Activated T-helper 1 cell treated with anti-CD3 and anti-CD28 coated beads, Interleukin-12 subunit alpha, Interleukin-12 subunit beta, Interleukin-2, Interleukin-4 antibody, amounts not matched to agents 30 ng/mL and 10 ng/mL and 1 ng/mL, durations not matched to agents 14 hours and 24 hours and 36 hours (primary cell): ENCODE measurements at regions not wholly inside any gene's neighbourhood (a gene's known extent, or its start where the extent isn't known, plus 50 kb on each side); places are given as distances from the start of the nearest gene placed in this dataset.

ENCODE experiments used
- DNase-seq: peaks from one replicate; pipeline ENCODE4 v3.0.0; 2021; ENCODE audit warnings: low spot score
- H3K27ac Mint-ChIP-seq: one replicate; pipeline ENCODE4 v1.8.0; 2021; ENCODE audit warnings: mild to moderate bottlenecking, mixed read lengths
- H3K27me3 Mint-ChIP-seq: one replicate; pipeline ENCODE4 v1.8.0; 2022; ENCODE audit warnings: mild to moderate bottlenecking, moderate library complexity, mixed read lengths; ENCODE audit not compliant: insufficient read depth
- H3K36me3 Mint-ChIP-seq: one replicate; pipeline ENCODE4 v1.8.0; 2021; ENCODE audit warnings: low read depth, mixed read lengths
- H3K4me1 Mint-ChIP-seq: one replicate; pipeline ENCODE4 v1.8.0; 2021; ENCODE audit warnings: low read depth, mixed read lengths
- H3K4me3 Mint-ChIP-seq: one replicate; pipeline ENCODE4 v1.8.0; 2021; ENCODE audit warnings: mild to moderate bottlenecking, moderate library complexity, mixed read lengths
- H3K9me3 Mint-ChIP-seq: one replicate; pipeline ENCODE4 v1.8.0; 2021; ENCODE audit warnings: mixed read lengths
- intact Hi-C: fragments of 100-400 bp; cut with micrococcal nuclease; formaldehyde crosslinking; loops from one replicate; pipeline ENCODE4 v1.15.1; 2024

DNA sequence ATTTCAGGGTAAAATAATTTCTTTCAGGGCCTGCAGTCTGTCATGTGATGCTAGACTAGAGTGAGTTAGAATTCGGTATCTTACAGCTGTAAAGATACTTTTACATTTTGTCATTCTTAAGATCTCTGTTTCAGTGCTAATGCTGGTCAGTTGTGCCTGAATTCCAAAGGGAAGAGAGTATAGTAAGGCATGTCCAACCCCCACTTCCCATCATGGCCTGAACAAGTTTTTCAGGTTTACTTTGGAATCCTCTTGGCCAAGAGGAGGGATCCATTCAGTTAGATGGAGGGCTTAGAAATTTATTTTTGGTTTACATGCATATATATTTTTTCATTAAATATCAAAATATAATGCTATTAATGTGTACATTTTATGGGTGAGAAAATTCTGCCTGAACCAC is 596.6 kb downstream of the XIRP2 start:
- DNase-seq = no peak
- Mint-ChIP-seq H3K4me3 (no peak overlapping the region), H3K27ac (no peak overlapping the region), H3K27me3 (no peaks in the 10 kb centered on the region), H3K9me3 (no peaks in the 10 kb centered on the region), H3K36me3 (no peaks in the 10 kb centered on the region), H3K4me1 (no peaks in the 10 kb centered on the region)
- intact Hi-C loops = no loop called here

GRCh38 chr2:167480986-167481309 is 592.7 kb downstream of the XIRP2 start:
- no peak for DNase-seq
- H3K27ac Mint-ChIP-seq = no peak overlapping the region
- H3K4me1 Mint-ChIP-seq = no peaks in the 10 kb centered on the region

GRCh38 chr2:167480232-167480985 is 592.1 kb downstream of the XIRP2 start:
- no peak overlapping the region for H3K4me3 Mint-ChIP-seq
- no peaks in the 10 kb centered on the region for H3K9me3 Mint-ChIP-seq
- no peak overlapping the region for H3K27ac Mint-ChIP-seq
- H3K4me1 Mint-ChIP-seq = no peaks in the 10 kb centered on the region
- no peaks in the 10 kb centered on the region for H3K27me3 Mint-ChIP-seq
- intact Hi-C loops = no loop called here
- no peaks in the 10 kb centered on the region for H3K36me3 Mint-ChIP-seq
- DNase-seq = no peak

More at GRCh38 chr2:167480986-167481309, 592.7 kb downstream of the XIRP2 start:
- intact Hi-C loops = no loop called here
- no peaks in the 10 kb centered on the region for H3K27me3 Mint-ChIP-seq
- no peaks in the 10 kb centered on the region for H3K36me3 Mint-ChIP-seq
- H3K9me3 Mint-ChIP-seq = no peaks in the 10 kb centered on the region
- no peak overlapping the region for H3K4me3 Mint-ChIP-seq

GRCh38 chr2:167478196-167478595 is 589.9 kb downstream of the XIRP2 start:
- no peak for DNase-seq
- no peaks in the 10 kb centered on the region for H3K27me3 Mint-ChIP-seq
- H3K4me3 Mint-ChIP-seq = no peak overlapping the region
- H3K36me3 Mint-ChIP-seq = no peaks in the 10 kb centered on the region
- intact Hi-C loops = no loop called here
- H3K9me3 Mint-ChIP-seq = no peaks in the 10 kb centered on the region
- no peak overlapping the region for H3K27ac Mint-ChIP-seq
- no peaks in the 10 kb centered on the region for H3K4me1 Mint-ChIP-seq

GRCh38 chr2:167475791-167476190 is 587.5 kb downstream of the XIRP2 start:
- intact Hi-C loops = no loop called here
- H3K27me3 Mint-ChIP-seq = no peaks in the 10 kb centered on the region
- H3K9me3 Mint-ChIP-seq = no peaks in the 10 kb centered on the region
- no peaks in the 10 kb centered on the region for H3K4me1 Mint-ChIP-seq
- H3K4me3 Mint-ChIP-seq = no peak overlapping the region
- H3K36me3 Mint-ChIP-seq = no peaks in the 10 kb centered on the region
- no peak for DNase-seq
- no peak overlapping the region for H3K27ac Mint-ChIP-seq

DNA sequence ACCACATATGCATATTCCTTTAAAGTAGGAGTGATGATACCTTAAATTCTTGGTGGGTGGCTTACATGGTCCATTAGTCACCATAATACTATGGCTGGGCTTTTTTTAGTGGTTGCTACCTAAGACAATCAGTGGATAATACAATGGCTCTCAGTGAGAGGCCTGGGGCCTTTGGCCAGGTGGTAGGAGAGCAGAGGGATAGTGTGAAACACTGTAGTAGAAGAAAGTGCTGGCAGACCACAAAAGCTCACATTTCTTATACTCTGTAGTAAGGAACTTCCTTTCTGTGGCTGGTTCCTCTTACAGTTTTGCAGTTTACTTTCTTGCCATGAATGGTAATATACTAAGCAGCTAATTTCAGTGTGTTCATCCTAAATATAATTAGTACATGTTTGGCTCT is 583.5 kb downstream of the XIRP2 start:
- H3K27ac Mint-ChIP-seq = no peak overlapping the region
- H3K4me3 Mint-ChIP-seq = no peak overlapping the region
- no peaks in the 10 kb centered on the region for H3K36me3 Mint-ChIP-seq
- intact Hi-C loops = no loop called here
- H3K27me3 Mint-ChIP-seq = no peaks in the 10 kb centered on the region
- DNase-seq = no peak
- no peaks in the 10 kb centered on the region for H3K9me3 Mint-ChIP-seq
- H3K4me1 Mint-ChIP-seq = no peaks in the 10 kb centered on the region

DNA sequence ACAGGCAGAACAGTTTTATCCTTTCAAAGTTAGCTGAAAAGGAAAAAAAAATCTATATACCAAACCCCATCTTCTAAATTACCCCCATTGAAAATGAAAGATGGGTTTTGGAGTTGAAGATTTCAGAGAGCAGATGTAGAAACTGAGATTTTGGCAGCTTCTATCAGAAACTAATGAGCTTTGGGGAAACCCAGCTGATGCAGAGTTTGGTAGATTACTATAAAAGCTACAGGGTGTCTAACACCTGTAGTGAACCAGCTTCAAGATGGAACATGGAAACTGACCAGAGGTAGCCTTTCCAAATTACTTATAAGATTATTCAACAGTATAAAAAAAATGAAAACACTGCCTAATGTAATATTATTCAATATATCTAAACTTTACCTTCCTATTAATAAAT is 583.1 kb downstream of the XIRP2 start:
- no peak overlapping the region for H3K4me3 Mint-ChIP-seq
- DNase-seq = no peak
- no peaks in the 10 kb centered on the region for H3K9me3 Mint-ChIP-seq
- no peaks in the 10 kb centered on the region for H3K4me1 Mint-ChIP-seq
- intact Hi-C loops = no loop called here
- H3K36me3 Mint-ChIP-seq = no peaks in the 10 kb centered on the region
- no peak overlapping the region for H3K27ac Mint-ChIP-seq
- H3K27me3 Mint-ChIP-seq = no peaks in the 10 kb centered on the region

GRCh38 chr2:167462379-167462778 is 574.1 kb downstream of the XIRP2 start:
- no peak for DNase-seq
- intact Hi-C loops = no loop called here

GRCh38 chr2:167454036-167454435 is 565.8 kb downstream of the XIRP2 start:
- H3K9me3 Mint-ChIP-seq = peaks cover 4% of the 10 kb centered on the region
- intact Hi-C loops = no loop called here
- no peaks in the 10 kb centered on the region for H3K36me3 Mint-ChIP-seq
- DNase-seq = no peak
- no peaks in the 10 kb centered on the region for H3K27me3 Mint-ChIP-seq
- no peak overlapping the region for H3K27ac Mint-ChIP-seq
- H3K4me1 Mint-ChIP-seq = no peaks in the 10 kb centered on the region
- H3K4me3 Mint-ChIP-seq = no peak overlapping the region

More at GRCh38 chr2:167462379-167462778, 574.1 kb downstream of the XIRP2 start:
- H3K4me3 Mint-ChIP-seq = no peak overlapping the region
- H3K27me3 Mint-ChIP-seq = no peaks in the 10 kb centered on the region
- H3K9me3 Mint-ChIP-seq = peaks cover 6% of the 10 kb centered on the region
- H3K36me3 Mint-ChIP-seq = no peaks in the 10 kb centered on the region
- H3K27ac Mint-ChIP-seq = no peak overlapping the region
- no peaks in the 10 kb centered on the region for H3K4me1 Mint-ChIP-seq

- Mint-ChIP-seq H3K27ac (no peak overlapping the region), H3K4me1 (no peaks in the 10 kb centered on the region), H3K27me3 (no peaks in the 10 kb centered on the region), H3K4me3 (no peak overlapping the region), H3K9me3 (peaks cover 11% of the 10 kb centered on the region), H3K36me3 (no peaks in the 10 kb centered on the region)
- intact Hi-C loops = no loop called here
- no peak for DNase-seq
Observed at GRCh38 chr2:167451496-167452289, 563.4 kb downstream of the XIRP2 start.

DNA sequence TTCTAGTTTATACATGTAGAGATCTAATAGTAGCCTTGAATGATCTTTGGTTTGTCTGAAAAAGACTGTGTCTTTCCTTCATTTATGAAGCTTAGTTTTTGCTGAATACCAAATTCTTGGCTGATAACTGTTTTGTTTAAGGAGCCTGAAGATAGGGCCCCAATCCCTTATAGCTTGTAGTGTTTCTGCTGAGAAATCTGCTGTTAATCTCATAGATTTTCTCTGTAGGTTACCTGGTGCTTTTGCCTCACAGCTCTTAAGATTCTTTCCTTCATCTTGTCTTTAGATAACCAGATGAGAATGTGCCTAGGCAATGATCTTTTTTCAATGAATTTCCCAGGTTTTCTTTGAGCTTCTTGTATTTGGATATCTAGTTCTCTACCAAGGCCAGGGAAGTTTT is 562.1 kb downstream of the XIRP2 start:
- intact Hi-C loops = no loop called here
- Mint-ChIP-seq H3K27ac (no peak overlapping the region), H3K27me3 (no peaks in the 10 kb centered on the region), H3K9me3 (peaks cover 11% of the 10 kb centered on the region), H3K4me3 (no peak overlapping the region), H3K4me1 (no peaks in the 10 kb centered on the region), H3K36me3 (no peaks in the 10 kb centered on the region)
- no peak for DNase-seq

DNA sequence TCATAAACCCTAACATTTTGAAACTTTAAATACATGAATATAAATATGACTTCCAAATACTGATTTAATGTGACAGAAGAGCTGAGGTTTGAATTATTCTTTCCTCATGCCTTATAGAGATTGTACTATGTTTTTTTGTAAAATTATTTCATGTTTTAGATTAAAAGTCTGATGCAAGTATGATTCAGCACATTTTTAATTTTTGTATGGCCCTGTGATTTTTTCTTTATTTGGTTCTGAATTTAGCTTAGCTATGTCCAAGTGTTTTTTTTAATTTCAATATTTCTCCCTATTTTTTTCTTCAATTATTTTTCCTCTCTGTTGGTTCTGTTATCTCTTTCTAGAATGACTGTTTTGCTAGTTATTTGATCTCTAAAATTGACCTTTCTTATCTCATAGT is 552.1 kb downstream of the XIRP2 start:
- intact Hi-C loops = no loop called here
- Mint-ChIP-seq H3K27me3 (no peaks in the 10 kb centered on the region), H3K4me3 (no peak overlapping the region), H3K36me3 (no peaks in the 10 kb centered on the region), H3K9me3 (no peaks in the 10 kb centered on the region), H3K4me1 (no peaks in the 10 kb centered on the region), H3K27ac (no peak overlapping the region)
- no peak for DNase-seq

DNA sequence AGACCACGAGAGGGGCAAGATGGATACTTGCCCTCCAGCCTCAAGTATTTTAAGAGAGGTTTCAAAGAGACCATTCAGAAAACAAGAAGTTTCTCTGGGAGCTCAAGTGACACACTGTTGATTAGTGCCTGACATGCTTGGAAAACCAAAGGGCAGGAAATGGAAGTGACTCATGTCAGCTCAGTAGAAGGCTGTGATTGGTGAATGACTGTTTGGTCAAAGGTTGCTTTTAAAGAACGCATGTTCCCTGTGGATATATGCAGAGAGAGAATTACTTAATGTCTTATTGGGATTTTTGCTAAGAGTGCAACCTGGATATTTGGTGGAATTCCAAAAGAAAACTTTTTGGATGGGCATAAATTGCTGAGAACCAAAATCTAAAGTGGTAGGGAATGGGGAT is 549.9 kb downstream of the XIRP2 start:
- H3K4me3 Mint-ChIP-seq = no peak overlapping the region
- H3K27me3 Mint-ChIP-seq = no peaks in the 10 kb centered on the region
- H3K36me3 Mint-ChIP-seq = no peaks in the 10 kb centered on the region
- no peaks in the 10 kb centered on the region for H3K4me1 Mint-ChIP-seq
- intact Hi-C loops = no loop called here
- no peak for DNase-seq
- H3K9me3 Mint-ChIP-seq = no peaks in the 10 kb centered on the region
- no peak overlapping the region for H3K27ac Mint-ChIP-seq
